ENCODE measurements at regions not wholly inside any gene's neighbourhood (a gene's known extent, or its start where the extent isn't known, plus 50 kb on each side); places are given as distances from the start of the nearest gene placed in this dataset.

DNA sequence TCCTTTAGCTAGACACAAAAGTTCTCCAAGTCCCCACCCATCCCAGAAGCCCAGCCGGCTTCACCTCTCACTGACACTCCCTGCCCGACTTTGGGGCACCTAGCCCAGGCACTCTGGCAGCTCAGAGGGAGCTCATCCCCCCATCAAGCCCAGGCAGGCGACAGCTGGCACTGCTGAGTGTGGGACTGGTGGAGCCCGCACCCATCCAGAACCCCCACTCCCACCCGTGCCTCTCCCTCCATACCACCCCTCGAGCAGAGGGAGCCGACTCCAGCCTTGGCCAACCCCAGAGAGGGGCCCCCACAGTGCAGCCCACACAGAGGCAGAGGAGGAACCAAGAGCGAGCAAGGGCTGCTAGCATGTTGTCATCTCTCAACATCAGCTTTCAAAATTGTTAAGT lies 658.6 kb downstream of the AMY1C start:
- H3K4me1 ChIP-seq (ENCODE audit: control insufficient read depth in 2 of 2, insufficient read depth in 1 of 2, low read depth in 1 of 2, low read length in 2 of 2), result no peaks in the 10 kb centered on the region
- no peaks in the 10 kb centered on the region for H3K79me1 ChIP-seq (ENCODE audit: low read depth, low read length)
- H2AFZ ChIP-seq (ENCODE audit: low read length), result no peak overlapping the region

DNA sequence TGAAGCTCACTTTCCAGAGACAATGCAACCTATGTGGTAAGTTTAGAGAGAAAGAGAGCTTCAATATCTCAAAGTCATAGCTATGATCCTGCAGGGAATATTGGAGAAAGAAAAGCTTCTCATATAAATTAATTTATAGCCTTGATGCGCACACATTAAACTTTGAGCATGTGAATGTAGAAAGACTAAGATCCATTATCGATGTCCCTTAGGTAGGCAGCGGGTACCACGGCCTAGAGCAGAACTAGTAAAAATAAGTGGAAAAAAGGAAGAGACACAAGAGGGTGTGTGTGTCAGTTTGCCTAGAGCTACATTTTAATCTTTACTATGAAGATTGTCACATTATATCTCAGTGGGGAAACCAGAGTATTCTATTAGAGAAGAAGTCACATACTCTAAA lies 685.6 kb downstream of the AMY1C start:
- Histone ChIP-seq H3K9me3 (replicated peaks in 1 of 2; ENCODE audit: control insufficient read depth in 2 of 2, insufficient read depth in 1 of 2, low read depth in 1 of 2, low read length in 2 of 2) (no peaks in the 10 kb centered on the region), H3K4me2 (ENCODE audit: insufficient read depth, low read length, poor library complexity, severe bottlenecking) (no peak overlapping the region), H3K36me3 (replicated peaks in 1 of 2; ENCODE audit: control insufficient read depth in 2 of 2, insufficient read depth in 2 of 2, low read length in 2 of 2) (no peaks in the 10 kb centered on the region), H2BK12ac (ENCODE audit: low read length) (no peak overlapping the region), H3K14ac (ENCODE audit: low read length) (no peak overlapping the region), H3K18ac (ENCODE audit: low read length) (no peak overlapping the region), H4K8ac (ENCODE audit: low read depth, low read length) (no peak overlapping the region), H3K27ac (replicated peaks; ENCODE audit: low read length) (no peak overlapping the region), H2AK5ac (ENCODE audit: low read depth, low read length) (no peak overlapping the region), H2BK120ac (ENCODE audit: low read depth, low read length) (no peak overlapping the region), H3K9ac (ENCODE audit: low read depth, low read length, poor library complexity) (no peak overlapping the region), H3K4me3 (ENCODE audit: low read length in 2 of 2) (no peak overlapping the region), H3K23ac (ENCODE audit: low read depth, low read length, poor library complexity) (no peak overlapping the region), H3K79me1 (ENCODE audit: low read depth, low read length) (no peaks in the 10 kb centered on the region), H2AFZ (ENCODE audit: low read length) (no peak overlapping the region), H2BK5ac (ENCODE audit: low read length) (no peak overlapping the region), H2BK15ac (ENCODE audit: low read length) (no peak overlapping the region), H3K4me1 (ENCODE audit: control insufficient read depth in 2 of 2, insufficient read depth in 1 of 2, low read depth in 1 of 2, low read length in 2 of 2) (no peaks in the 10 kb centered on the region), H3K27me3 (ENCODE audit: control insufficient read depth in 3 of 3, insufficient read depth in 3 of 3, low read depth in 1 of 3, low read length in 3 of 3) (no peaks in the 10 kb centered on the region), H3K4ac (ENCODE audit: low read length) (no peak overlapping the region), H4K91ac (ENCODE audit: low read depth, low read length, poor library complexity) (no peak overlapping the region)
- WGBS, 2 donors (ENCODE audit: extremely low coverage in 2 of 2, insufficient read length in 2 of 2, insufficient replicate concordance in 1 of 2), result no CpG with 5 or more reads among the region's 4 CpGs
- DNase-seq (ENCODE audit: low spot score), result no peak

More for the DNA sequence above, 658.6 kb downstream of the AMY1C start:
- H3K27me3 ChIP-seq (ENCODE audit: control insufficient read depth in 3 of 3, insufficient read depth in 3 of 3, low read depth in 1 of 3, low read length in 3 of 3), result no peaks in the 10 kb centered on the region
- no peak overlapping the region for H3K14ac ChIP-seq (ENCODE audit: low read length)
- H3K18ac ChIP-seq (ENCODE audit: low read length), result no peak overlapping the region
- no peak overlapping the region for H3K9ac ChIP-seq (ENCODE audit: low read depth, low read length, poor library complexity)
- no peak overlapping the region for H2BK5ac ChIP-seq (ENCODE audit: low read length)
- no peak overlapping the region for H2BK15ac ChIP-seq (ENCODE audit: low read length)
- no peak overlapping the region for H2BK12ac ChIP-seq (ENCODE audit: low read length)
- no peak overlapping the region for H3K23ac ChIP-seq (ENCODE audit: low read depth, low read length, poor library complexity)
- H3K27ac ChIP-seq (replicated peaks; ENCODE audit: low read length), result no peak overlapping the region
- DNase-seq (ENCODE audit: low spot score), result no peak
- no peak overlapping the region for H3K4ac ChIP-seq (ENCODE audit: low read length)
- H2AK5ac ChIP-seq (ENCODE audit: low read depth, low read length), result no peak overlapping the region
- no peak overlapping the region for H4K91ac ChIP-seq (ENCODE audit: low read depth, low read length, poor library complexity)
- no CpG with 5 or more reads among the region's 8 CpGs for WGBS, 2 donors (ENCODE audit: extremely low coverage in 2 of 2, insufficient read length in 2 of 2, insufficient replicate concordance in 1 of 2)
- no peak overlapping the region for H3K4me2 ChIP-seq (ENCODE audit: insufficient read depth, low read length, poor library complexity, severe bottlenecking)
- no peak overlapping the region for H2BK120ac ChIP-seq (ENCODE audit: low read depth, low read length)
- H3K36me3 ChIP-seq (replicated peaks in 1 of 2; ENCODE audit: control insufficient read depth in 2 of 2, insufficient read depth in 2 of 2, low read length in 2 of 2), result no peaks in the 10 kb centered on the region
- H3K9me3 ChIP-seq (replicated peaks in 1 of 2; ENCODE audit: control insufficient read depth in 2 of 2, insufficient read depth in 1 of 2, low read depth in 1 of 2, low read length in 2 of 2), result peaks cover 0 to 4% of the 10 kb centered on the region in 2 donors
- H3K4me3 ChIP-seq (ENCODE audit: low read length in 2 of 2), result no peak overlapping the region
- no peak overlapping the region for H4K8ac ChIP-seq (ENCODE audit: low read depth, low read length)

GRCh38 chr1:104440011-104440410 lies 690.3 kb downstream of the AMY1C start:
- no peak overlapping the region for H4K8ac ChIP-seq (ENCODE audit: low read depth, low read length)
- H2BK120ac ChIP-seq (ENCODE audit: low read depth, low read length), result no peak overlapping the region
- H3K4me3 ChIP-seq (ENCODE audit: low read length in 2 of 2), result no peak overlapping the region
- H2BK15ac ChIP-seq (ENCODE audit: low read length), result no peak overlapping the region
- H3K9ac ChIP-seq (ENCODE audit: low read depth, low read length, poor library complexity), result no peak overlapping the region
- H3K79me1 ChIP-seq (ENCODE audit: low read depth, low read length), result no peaks in the 10 kb centered on the region
- no peak for DNase-seq (ENCODE audit: low spot score)
- no peaks in the 10 kb centered on the region for H3K4me1 ChIP-seq (ENCODE audit: control insufficient read depth in 2 of 2, insufficient read depth in 1 of 2, low read depth in 1 of 2, low read length in 2 of 2)
- no peak overlapping the region for H3K4ac ChIP-seq (ENCODE audit: low read length)
- H3K27ac ChIP-seq (replicated peaks; ENCODE audit: low read length), result no peak overlapping the region
- H2AK5ac ChIP-seq (ENCODE audit: low read depth, low read length), result no peak overlapping the region
- no peak overlapping the region for H4K91ac ChIP-seq (ENCODE audit: low read depth, low read length, poor library complexity)
- H3K4me2 ChIP-seq (ENCODE audit: insufficient read depth, low read length, poor library complexity, severe bottlenecking), result no peak overlapping the region
- H3K23ac ChIP-seq (ENCODE audit: low read depth, low read length, poor library complexity), result no peak overlapping the region
- no peaks in the 10 kb centered on the region for H3K9me3 ChIP-seq (replicated peaks in 1 of 2; ENCODE audit: control insufficient read depth in 2 of 2, insufficient read depth in 1 of 2, low read depth in 1 of 2, low read length in 2 of 2)
- no peak overlapping the region for H3K18ac ChIP-seq (ENCODE audit: low read length)
- no peak overlapping the region for H2BK5ac ChIP-seq (ENCODE audit: low read length)
- no CpG with 5 or more reads among the region's 1 CpG for WGBS, 2 donors (ENCODE audit: extremely low coverage in 2 of 2, insufficient read length in 2 of 2, insufficient replicate concordance in 1 of 2)
- no peak overlapping the region for H3K14ac ChIP-seq (ENCODE audit: low read length)
- no peaks in the 10 kb centered on the region for H3K36me3 ChIP-seq (replicated peaks in 1 of 2; ENCODE audit: control insufficient read depth in 2 of 2, insufficient read depth in 2 of 2, low read length in 2 of 2)
- no peak overlapping the region for H2AFZ ChIP-seq (ENCODE audit: low read length)
- no peak overlapping the region for H2BK12ac ChIP-seq (ENCODE audit: low read length)
- no peaks in the 10 kb centered on the region for H3K27me3 ChIP-seq (ENCODE audit: control insufficient read depth in 3 of 3, insufficient read depth in 3 of 3, low read depth in 1 of 3, low read length in 3 of 3)

DNA sequence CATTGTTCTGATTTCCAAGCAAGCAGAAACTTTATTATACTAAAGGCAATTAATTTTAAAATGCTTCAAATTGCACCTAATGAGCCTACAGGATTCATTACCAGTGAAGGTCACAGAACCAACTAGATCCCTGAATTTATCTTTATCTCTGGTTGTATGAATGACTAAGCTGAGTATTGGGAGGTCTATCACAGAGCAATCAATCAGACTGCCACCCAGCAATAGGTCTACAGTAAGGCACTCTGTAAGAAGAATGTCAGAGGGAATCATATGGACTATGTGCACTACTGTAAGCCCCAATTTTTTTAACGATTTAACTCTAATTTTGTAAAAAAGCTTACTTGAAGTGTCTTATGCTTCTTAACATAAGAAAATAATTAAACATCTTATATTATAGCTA lies 707.0 kb downstream of the AMY1C start:
- no peak overlapping the region for H3K4me2 ChIP-seq (ENCODE audit: insufficient read depth, low read length, poor library complexity, severe bottlenecking)
- no peak overlapping the region for H3K27ac ChIP-seq (replicated peaks; ENCODE audit: low read length)
- H3K14ac ChIP-seq (ENCODE audit: low read length), result no peak overlapping the region
- H3K23ac ChIP-seq (ENCODE audit: low read depth, low read length, poor library complexity), result no peak overlapping the region
- no peak overlapping the region for H3K4ac ChIP-seq (ENCODE audit: low read length)
- H3K9ac ChIP-seq (ENCODE audit: low read depth, low read length, poor library complexity), result no peak overlapping the region
- no peak overlapping the region for H4K8ac ChIP-seq (ENCODE audit: low read depth, low read length)
- no peak for DNase-seq (ENCODE audit: low spot score)
- no peaks in the 10 kb centered on the region for H3K4me1 ChIP-seq (ENCODE audit: control insufficient read depth in 2 of 2, insufficient read depth in 1 of 2, low read depth in 1 of 2, low read length in 2 of 2)
- no peak overlapping the region for H2BK120ac ChIP-seq (ENCODE audit: low read depth, low read length)
- no peak overlapping the region for H2BK5ac ChIP-seq (ENCODE audit: low read length)
- no peak overlapping the region for H4K91ac ChIP-seq (ENCODE audit: low read depth, low read length, poor library complexity)
- WGBS, 2 donors (ENCODE audit: extremely low coverage in 2 of 2, insufficient read length in 2 of 2, insufficient replicate concordance in 1 of 2), result no CpG with 5 or more reads among the region's 1 CpG
- no peak overlapping the region for H2AK5ac ChIP-seq (ENCODE audit: low read depth, low read length)
- H3K4me3 ChIP-seq (ENCODE audit: low read length in 2 of 2), result no peak overlapping the region
- H3K79me1 ChIP-seq (ENCODE audit: low read depth, low read length), result no peaks in the 10 kb centered on the region
- H3K27me3 ChIP-seq (ENCODE audit: control insufficient read depth in 3 of 3, insufficient read depth in 3 of 3, low read depth in 1 of 3, low read length in 3 of 3), result no peaks in the 10 kb centered on the region
- H3K36me3 ChIP-seq (replicated peaks in 1 of 2; ENCODE audit: control insufficient read depth in 2 of 2, insufficient read depth in 2 of 2, low read length in 2 of 2), result no peaks in the 10 kb centered on the region
- peaks cover 0 to 1% of the 10 kb centered on the region in 2 donors for H3K9me3 ChIP-seq (replicated peaks in 1 of 2; ENCODE audit: control insufficient read depth in 2 of 2, insufficient read depth in 1 of 2, low read depth in 1 of 2, low read length in 2 of 2)
- H3K18ac ChIP-seq (ENCODE audit: low read length), result no peak overlapping the region
- no peak overlapping the region for H2BK15ac ChIP-seq (ENCODE audit: low read length)
- no peak overlapping the region for H2BK12ac ChIP-seq (ENCODE audit: low read length)
- H2AFZ ChIP-seq (ENCODE audit: low read length), result no peak overlapping the region
